Epithelial cell of esophagus (primary cell): ENCODE measurements at regions not wholly inside any gene's neighbourhood (a gene's known extent, or its start where the extent isn't known, plus 50 kb on each side); places are given as distances from the start of the nearest gene placed in this dataset.
A peak's percentile ranks its signal among the peaks of the same experiment; 100 is the strongest.

Experiments
- DNase-seq: peaks from one replicate; pipeline ENCODE4 v3.0.0; 2010; ENCODE audit warnings: low read depth
- H3K4me3 ChIP-seq: 2 replicates; pipeline ENCODE4 v1.5.1; 2011; ENCODE audit warnings: mild to moderate bottlenecking, low read length, control low read depth
- CTCF ChIP-seq: IDR thresholded peaks from 2 replicates; pipeline ENCODE4 v1.5.1; 2011; ENCODE audit warnings: low read depth, mild to moderate bottlenecking, low read length, control low read depth, inconsistent platforms; ENCODE audit not compliant: insufficient read depth; ENCODE audit errors: missing control alignments

GRCh38 chr3:194003114-194004057, 132.6 kb upstream of the HES1 start:
- peak overlapping the region; percentile 28 for H3K4me3 ChIP-seq
- peak; percentile 91 for DNase-seq
- no peak for TF ChIP-seq CTCF

GRCh38 chr3:194005930-194006501, 129.9 kb upstream of the HES1 start:
- TF ChIP-seq CTCF: no peak
- DNase-seq: no peak

GRCh38 chr3:194007592-194008337, 128.2 kb upstream of the HES1 start:
- DNase-seq: no peak
- no peak for TF ChIP-seq CTCF
- no peak overlapping the region for H3K4me3 ChIP-seq

More at GRCh38 chr3:194005930-194006501, 129.9 kb upstream of the HES1 start:
- no peak overlapping the region for H3K4me3 ChIP-seq

GRCh38 chr3:194009019-194009418, 126.9 kb upstream of the HES1 start:
- no peak overlapping the region for H3K4me3 ChIP-seq
- no peak for TF ChIP-seq CTCF
- DNase-seq: no peak

DNA sequence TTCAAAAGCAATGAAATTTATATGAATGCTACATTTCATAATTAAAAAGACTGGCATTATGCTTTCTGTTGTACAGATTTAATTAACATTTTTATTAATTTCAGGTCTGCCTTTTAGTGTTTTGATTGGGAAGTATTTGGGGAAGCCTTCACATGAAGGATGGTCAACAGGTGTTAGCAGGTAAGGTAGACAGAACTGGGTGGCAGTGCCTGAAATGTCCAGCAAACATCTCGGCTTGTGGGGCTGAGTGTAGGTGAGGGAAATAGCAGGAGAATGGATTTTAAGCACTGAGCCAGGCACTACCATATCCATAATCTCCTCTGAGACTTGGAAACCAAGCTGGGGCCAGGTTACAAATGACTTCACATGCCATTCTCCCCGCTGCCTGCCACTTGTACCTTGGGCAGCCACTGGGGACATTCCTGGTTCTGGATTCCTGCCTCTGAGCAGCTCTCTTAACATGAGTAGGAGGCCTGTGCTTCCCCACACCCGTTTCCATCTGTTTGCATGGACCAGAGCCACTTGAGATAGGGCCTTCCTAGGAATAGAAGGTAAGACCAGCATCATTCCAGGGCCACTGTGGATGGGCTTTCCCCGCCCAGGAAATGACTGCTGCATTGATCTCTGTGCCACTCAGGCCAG, 125.9 kb upstream of the HES1 start:
- no peak overlapping the region for H3K4me3 ChIP-seq
- DNase-seq: no peak

GRCh38 chr3:194011807-194012206, 124.1 kb upstream of the HES1 start:
- no peak overlapping the region for H3K4me3 ChIP-seq
- DNase-seq: no peak
- TF ChIP-seq CTCF: no peak

More for the DNA sequence above, 125.9 kb upstream of the HES1 start:
- TF ChIP-seq CTCF: no peak
